CD14-positive monocyte (primary cell): ENCODE measurements at regions not wholly inside any gene's neighbourhood (a gene's known extent, or its start where the extent isn't known, plus 50 kb on each side); places are given as distances from the start of the nearest gene placed in this dataset.

Experiments
- DNase-seq, 3 donors: peaks; one replicate each; pipeline ENCODE4 v3.0.0-alpha.2; 2011 to 2022
- H2AFZ ChIP-seq: 2 replicates; pipeline ENCODE4 v1.6.0; 2012; ENCODE audit warnings: mild to moderate bottlenecking, low read depth, low read length, inconsistent platforms; ENCODE audit not compliant: insufficient read depth, poor library complexity, severe bottlenecking
- H3K27ac ChIP-seq, 2 donors: 1 replicate in 1 of 2; 2 replicates in 1 of 2; pipeline ENCODE4 v1.5.1; 2012 to 2013; ENCODE audit warnings: low read length in 2 of 2, control low read depth in 1 of 2, inconsistent platforms in 1 of 2, low read depth in 1 of 2, mild to moderate bottlenecking in 1 of 2
- H3K27me3 ChIP-seq, 2 donors: one replicate each; pipeline versions ENCODE4 v1.6.0 to v1.6.1; 2011 to 2013; ENCODE audit warnings: low read length in 2 of 2; ENCODE audit not compliant: control insufficient read depth in 2 of 2, insufficient read depth in 2 of 2
- H3K36me3 ChIP-seq, 2 donors: replicated peaks in 1 of 2; 1 replicate in 1 of 2; 2 replicates in 1 of 2; pipeline versions ENCODE4 v1.5.1 to v1.6.1; 2012 to 2013; ENCODE audit warnings: low read length in 2 of 2, control low read depth in 1 of 2, inconsistent platforms in 1 of 2, mild to moderate bottlenecking in 1 of 2; ENCODE audit not compliant: insufficient read depth in 2 of 2, control insufficient read depth in 1 of 2
- H3K4me1 ChIP-seq, 2 donors: 1 replicate in 1 of 2; 2 replicates in 1 of 2; pipeline versions ENCODE4 v1.5.1 to v1.6.1; 2012 to 2013; ENCODE audit warnings: low read length in 2 of 2, control low read depth in 1 of 2, inconsistent platforms in 1 of 2, mild to moderate bottlenecking in 1 of 2, moderate library complexity in 1 of 2; ENCODE audit not compliant: insufficient read depth in 2 of 2, control insufficient read depth in 1 of 2
- H3K4me2 ChIP-seq: replicated peaks from 2 replicates; pipeline ENCODE3; 2012; ENCODE audit warnings: low read length, moderate library complexity, mild to moderate bottlenecking; ENCODE audit not compliant: poor library complexity, severe bottlenecking; ENCODE audit errors: extremely low read depth
- H3K4me3 ChIP-seq, 3 experiments: fragments of 200-600 bp in 1 of 3; sonication (generic) in 1 of 3; replicated peaks in 1 of 3; 1 replicate in 2 of 3; 2 replicates in 1 of 3; pipeline ENCODE4 v1.5.1; 2011 to 2013; ENCODE audit warnings: low read length in 3 of 3, mild to moderate bottlenecking in 3 of 3, control low read depth in 2 of 3, low read depth in 2 of 3, inconsistent platforms in 1 of 3, moderate library complexity in 1 of 3
- H3K79me2 ChIP-seq: 2 replicates; pipeline ENCODE4 v1.6.0; 2012; ENCODE audit warnings: mild to moderate bottlenecking, control low read depth, inconsistent platforms, low read length, moderate library complexity; ENCODE audit not compliant: insufficient read depth
- H3K9ac ChIP-seq: 2 replicates; pipeline ENCODE4 v1.6.0; 2017; ENCODE audit warnings: low read length, mild to moderate bottlenecking; ENCODE audit not compliant: insufficient read depth, poor library complexity, severe bottlenecking
- H3K9me3 ChIP-seq, 2 donors: replicated peaks in 1 of 2; 1 replicate in 1 of 2; 2 replicates in 1 of 2; pipeline versions ENCODE4 v1.5.1 to v1.6.1; 2012 to 2013; ENCODE audit warnings: low read length in 2 of 2, control low read depth in 1 of 2; ENCODE audit not compliant: control insufficient read depth in 1 of 2, insufficient read depth in 1 of 2
- H4K20me1 ChIP-seq: 2 replicates; pipeline ENCODE4 v1.6.0; 2012; ENCODE audit warnings: mild to moderate bottlenecking, low read length, control low read depth, moderate library complexity; ENCODE audit not compliant: insufficient read depth
- H3K27ac Mint-ChIP-seq, 7 donors: one replicate each; pipeline ENCODE4 v1.8.0; 2020; ENCODE audit warnings: mild to moderate bottlenecking in 7 of 7, mixed read lengths in 7 of 7, moderate library complexity in 6 of 7, inconsistent platforms in 2 of 7
- H3K27me3 Mint-ChIP-seq, 3 donors: one replicate each; pipeline ENCODE4 v1.8.0; 2021 to 2022; ENCODE audit warnings: low read depth in 3 of 3, mild to moderate bottlenecking in 3 of 3, mixed read lengths in 3 of 3, moderate library complexity in 3 of 3, inconsistent platforms in 1 of 3
- H3K36me3 Mint-ChIP-seq, 2 donors: one replicate each; pipeline ENCODE4 v1.8.0; 2020; ENCODE audit warnings: mixed read lengths in 2 of 2, inconsistent platforms in 1 of 2, mild to moderate bottlenecking in 1 of 2
- H3K4me1 Mint-ChIP-seq: one replicate; pipeline ENCODE4 v1.8.0; 2020; ENCODE audit warnings: mild to moderate bottlenecking, mixed read lengths
- H3K4me3 Mint-ChIP-seq, 2 donors: one replicate each; pipeline ENCODE4 v1.8.0; 2020; ENCODE audit warnings: mild to moderate bottlenecking in 2 of 2, mixed read lengths in 2 of 2, moderate library complexity in 1 of 2
- H3K9me3 Mint-ChIP-seq, 7 donors: one replicate each; pipeline ENCODE4 v1.8.0; 2020 to 2022; ENCODE audit warnings: mixed read lengths in 7 of 7, mild to moderate bottlenecking in 6 of 7, moderate library complexity in 6 of 7, inconsistent platforms in 2 of 7
- WGBS: methylation state at CpG from one replicate; pipeline ENCODE4 v1.1.5; 2013; ENCODE audit warnings: missing lambda C conversion rate; ENCODE audit not compliant: insufficient coverage; 5-methylcytosine and 5-hydroxymethylcytosine counted together
- intact Hi-C, 2 donors: fragments of 100-400 bp; cut with micrococcal nuclease; formaldehyde crosslinking; loops; one replicate each; pipeline versions ENCODE4 v1.15.0 to v1.15.1; 2023
- TF ChIP-seq, protein P1 (sequence below): fragments of 200-600 bp; IDR thresholded peaks from one replicate; pipeline ENCODE4 v1.8.0; 2022; ENCODE audit warnings: antibody characterized with exemption, mild to moderate bottlenecking

DNA sequence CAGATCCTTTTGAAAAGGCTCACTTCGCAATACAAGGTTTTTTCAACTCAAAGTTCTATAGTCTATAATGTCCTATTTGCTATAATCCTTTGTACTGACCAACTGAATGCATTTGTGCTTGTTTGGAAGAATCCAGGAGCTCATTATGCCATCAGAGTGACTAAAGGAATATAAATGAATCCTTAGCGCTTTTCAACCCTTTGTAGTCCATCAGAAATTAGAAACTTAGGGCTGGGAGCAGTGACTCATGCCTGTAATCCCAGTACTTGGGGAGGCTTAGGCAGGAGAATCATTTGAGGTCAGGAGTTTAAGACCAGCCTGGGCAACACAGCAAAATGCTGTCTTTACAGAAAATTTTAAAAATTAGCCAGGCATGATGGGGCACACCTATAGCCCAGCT lies 330.2 kb upstream of the CHAC2 start:
- no peak overlapping the region for H3K4me3 Mint-ChIP-seq
- H3K27me3 Mint-ChIP-seq, result no peaks in the 10 kb centered on the region
- TF ChIP-seq, protein P1, sequence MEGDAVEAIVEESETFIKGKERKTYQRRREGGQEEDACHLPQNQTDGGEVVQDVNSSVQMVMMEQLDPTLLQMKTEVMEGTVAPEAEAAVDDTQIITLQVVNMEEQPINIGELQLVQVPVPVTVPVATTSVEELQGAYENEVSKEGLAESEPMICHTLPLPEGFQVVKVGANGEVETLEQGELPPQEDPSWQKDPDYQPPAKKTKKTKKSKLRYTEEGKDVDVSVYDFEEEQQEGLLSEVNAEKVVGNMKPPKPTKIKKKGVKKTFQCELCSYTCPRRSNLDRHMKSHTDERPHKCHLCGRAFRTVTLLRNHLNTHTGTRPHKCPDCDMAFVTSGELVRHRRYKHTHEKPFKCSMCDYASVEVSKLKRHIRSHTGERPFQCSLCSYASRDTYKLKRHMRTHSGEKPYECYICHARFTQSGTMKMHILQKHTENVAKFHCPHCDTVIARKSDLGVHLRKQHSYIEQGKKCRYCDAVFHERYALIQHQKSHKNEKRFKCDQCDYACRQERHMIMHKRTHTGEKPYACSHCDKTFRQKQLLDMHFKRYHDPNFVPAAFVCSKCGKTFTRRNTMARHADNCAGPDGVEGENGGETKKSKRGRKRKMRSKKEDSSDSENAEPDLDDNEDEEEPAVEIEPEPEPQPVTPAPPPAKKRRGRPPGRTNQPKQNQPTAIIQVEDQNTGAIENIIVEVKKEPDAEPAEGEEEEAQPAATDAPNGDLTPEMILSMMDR, result no peak
- no peak for DNase-seq
- Histone ChIP-seq H3K79me2 (no peaks in the 10 kb centered on the region), H4K20me1 (no peaks in the 10 kb centered on the region), H3K9me3 (no peaks in the 10 kb centered on the region), H3K9ac (no peak overlapping the region), H3K27me3 (no peaks in the 10 kb centered on the region), H3K4me3 (no peak overlapping the region), H3K27ac (no peak overlapping the region), H3K4me2 (no peak overlapping the region), H3K36me3 (no peaks in the 10 kb centered on the region), H2AFZ (no peak overlapping the region), H3K4me1 (no peaks in the 10 kb centered on the region)
- H3K4me1 Mint-ChIP-seq, result no peaks in the 10 kb centered on the region
- intact Hi-C loops, result no loop called here
- H3K27ac Mint-ChIP-seq, result no peak overlapping the region
- WGBS, result 88% methylated on average over 1 of the region's 2 CpGs
- peaks cover 0 to 3% (median 0%) of the 10 kb centered on the region in 7 donors for H3K9me3 Mint-ChIP-seq
- H3K36me3 Mint-ChIP-seq, result no peaks in the 10 kb centered on the region

DNA sequence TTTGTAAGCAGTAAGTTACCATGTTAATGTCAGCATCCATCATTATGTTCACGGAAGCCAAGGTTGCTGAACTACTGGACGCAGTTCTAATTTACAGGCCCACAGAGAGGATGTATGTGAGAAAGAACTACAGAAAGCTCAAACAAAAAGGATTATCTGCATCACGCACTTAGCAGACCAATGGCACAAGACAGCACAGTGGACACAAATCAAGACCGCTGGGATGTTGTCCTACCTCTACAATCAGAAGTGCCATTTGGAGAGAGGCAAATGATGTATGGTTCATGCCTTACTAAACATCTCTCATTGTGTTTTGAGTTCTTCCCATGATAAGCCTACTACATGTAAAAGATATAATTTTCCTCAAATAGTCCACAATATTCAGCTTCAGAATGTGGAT lies 330.7 kb upstream of the CHAC2 start:
- WGBS, result no CpG with 5 or more reads among the region's 4 CpGs

More for the DNA sequence above, 330.7 kb upstream of the CHAC2 start:
- no peaks in the 10 kb centered on the region for H3K36me3 Mint-ChIP-seq
- TF ChIP-seq, protein P1, result no peak
- H3K9ac ChIP-seq, result no peak overlapping the region
- H2AFZ ChIP-seq, result no peak overlapping the region
- no peak overlapping the region for H3K27ac ChIP-seq
- H3K4me1 Mint-ChIP-seq, result no peaks in the 10 kb centered on the region
- H3K9me3 Mint-ChIP-seq, result peaks cover 0 to 3% (median 0%) of the 10 kb centered on the region in 7 donors
- intact Hi-C loops, result no loop called here
- no peak overlapping the region for H3K4me3 ChIP-seq
- no peaks in the 10 kb centered on the region for H3K27me3 ChIP-seq
- no peak for DNase-seq
- H3K4me1 ChIP-seq, result no peaks in the 10 kb centered on the region
- H4K20me1 ChIP-seq, result no peaks in the 10 kb centered on the region
- no peak overlapping the region for H3K4me3 Mint-ChIP-seq
- H3K36me3 ChIP-seq, result no peaks in the 10 kb centered on the region
- H3K79me2 ChIP-seq, result no peaks in the 10 kb centered on the region
- no peaks in the 10 kb centered on the region for H3K9me3 ChIP-seq
- no peak overlapping the region for H3K4me2 ChIP-seq
- H3K27ac Mint-ChIP-seq, result no peak overlapping the region
- no peaks in the 10 kb centered on the region for H3K27me3 Mint-ChIP-seq
